IMR-90 (cell line): ENCODE measurements at regions not wholly inside any gene's neighbourhood (a gene's known extent, or its start where the extent isn't known, plus 50 kb on each side); places are given as distances from the start of the nearest gene placed in this dataset.

Source experiments
- ATAC-seq: fragments of 200-7000 bp; cut with Tn5 transposase; 2 replicates; pipeline ENCODE4 v1.9.1; 2020; ENCODE audit warnings: low read depth, mild to moderate bottlenecking, moderate library complexity
- BruUV-seq: library from RNA; stranded (reverse); fragments of 400-500 nt; replicated peaks from 2 replicates; lab custom pipeline; 2021; lab: Mats Ljungman, UMichigan
- CTCF ChIA-PET: fragments of 300-600 bp; formaldehyde crosslinking; extraction: SDS; loops from one replicate; lab custom pipeline; 2021; ENCODE audit warnings: antibody characterized with exemption; lab: Yijun Ruan, JAX
- POLR2A ChIA-PET: fragments of 300-600 bp; sonication (Branson Sonifier 250); formaldehyde crosslinking; loops from one replicate; lab custom pipeline; 2022; ENCODE audit warnings: antibody characterized with exemption; ENCODE audit not compliant: unreplicated experiment; lab: Charles Lee
- DNase-seq: peaks from one replicate; pipeline ENCODE4 v3.0.0; 2013
- H2AFZ ChIP-seq: replicated peaks from 2 replicates; pipeline ENCODE3; 2013; ENCODE audit warnings: low read length, mild to moderate bottlenecking; ENCODE audit not compliant: poor library complexity
- H2AK5ac ChIP-seq: 2 replicates; pipeline ENCODE4 v1.6.1; 2013; ENCODE audit warnings: low read depth, low read length, inconsistent platforms
- H2AK9ac ChIP-seq: replicated peaks from 2 replicates; pipeline ENCODE3; 2013; ENCODE audit warnings: mild to moderate bottlenecking, low read depth, low read length, moderate library complexity; ENCODE audit not compliant: poor library complexity
- H2BK120ac ChIP-seq: 2 replicates; pipeline ENCODE4 v1.6.1; 2013; ENCODE audit warnings: low read depth, low read length, inconsistent platforms
- H2BK15ac ChIP-seq: 3 replicates; pipeline ENCODE4 v1.6.1; 2013; ENCODE audit warnings: low read depth, low read length, inconsistent platforms
- H2BK20ac ChIP-seq: 2 replicates; pipeline ENCODE4 v1.6.1; 2013; ENCODE audit warnings: low read depth, mild to moderate bottlenecking, inconsistent platforms, low read length, moderate library complexity
- H2BK5ac ChIP-seq: 2 replicates; pipeline ENCODE4 v1.6.1; 2013; ENCODE audit warnings: mild to moderate bottlenecking, low read depth, low read length, inconsistent platforms; ENCODE audit not compliant: poor library complexity, severe bottlenecking
- H3K14ac ChIP-seq: replicated peaks from 2 replicates; pipeline ENCODE4 v1.6.1; 2013; ENCODE audit warnings: low read depth, low read length, inconsistent platforms
- H3K18ac ChIP-seq: 2 replicates; pipeline ENCODE4 v1.6.1; 2013; ENCODE audit warnings: low read depth, low read length, control low read depth
- H3K23ac ChIP-seq: 2 replicates; pipeline ENCODE4 v1.6.1; 2013; ENCODE audit warnings: low read depth, low read length, inconsistent platforms
- H3K27ac ChIP-seq: 2 replicates; pipeline ENCODE4 v1.5.1; 2013; ENCODE audit warnings: mild to moderate bottlenecking, control low read depth, low read length; ENCODE audit not compliant: insufficient read depth
- H3K27me3 ChIP-seq: 2 replicates; pipeline ENCODE4 v1.6.1; 2013; ENCODE audit warnings: low read length; ENCODE audit not compliant: control insufficient read depth, insufficient read depth
- H3K36me3 ChIP-seq: 2 replicates; pipeline ENCODE4 v1.6.1; 2013; ENCODE audit warnings: low read length, mixed read lengths; ENCODE audit not compliant: control insufficient read depth, insufficient read depth
- H3K4ac ChIP-seq: 2 replicates; pipeline ENCODE4 v1.6.1; 2013; ENCODE audit warnings: low read depth, low read length, inconsistent platforms
- H3K4me1 ChIP-seq: 2 replicates; pipeline ENCODE4 v1.6.1; 2013; ENCODE audit warnings: low read length, mixed read lengths; ENCODE audit not compliant: control insufficient read depth, insufficient read depth
- H3K4me2 ChIP-seq: 2 replicates; pipeline ENCODE4 v1.6.1; 2013; ENCODE audit warnings: low read depth, mild to moderate bottlenecking, control low read depth, low read length, moderate library complexity
- H3K4me3 ChIP-seq: 2 replicates; pipeline ENCODE4 v1.5.1; 2013; ENCODE audit warnings: low read depth, mild to moderate bottlenecking, control low read depth, low read length, moderate library complexity; ENCODE audit not compliant: insufficient read depth
- H3K56ac ChIP-seq: 2 replicates; pipeline ENCODE4 v1.6.1; 2013; ENCODE audit warnings: low read length, inconsistent platforms; ENCODE audit not compliant: insufficient read depth; ENCODE audit errors: extremely low read depth
- H3K79me1 ChIP-seq, 2 experiments: 2 replicates each; pipeline ENCODE4 v1.6.1; 2013; ENCODE audit warnings: low read length in 2 of 2, inconsistent platforms in 1 of 2, low read depth in 1 of 2
- H3K9ac ChIP-seq: 2 replicates; pipeline ENCODE4 v1.6.1; 2013; ENCODE audit warnings: low read depth, low read length, control low read depth
- H3K9me1 ChIP-seq: 2 replicates; pipeline ENCODE4 v1.6.1; 2013; ENCODE audit warnings: low read length, inconsistent platforms; ENCODE audit not compliant: insufficient read depth
- H3K9me3 ChIP-seq: 2 replicates; pipeline ENCODE4 v1.6.1; 2013; ENCODE audit warnings: low read length; ENCODE audit not compliant: control insufficient read depth, insufficient read depth
- H4K20me1 ChIP-seq: 2 replicates; pipeline ENCODE4 v1.6.1; 2013; ENCODE audit warnings: low read length, inconsistent platforms; ENCODE audit not compliant: insufficient read depth
- H4K5ac ChIP-seq: 2 replicates; pipeline ENCODE4 v1.6.1; 2013; ENCODE audit warnings: mild to moderate bottlenecking, low read depth, low read length, control low read depth
- H4K8ac ChIP-seq, 2 experiments: 2 replicates each; pipeline ENCODE4 v1.6.1; 2013; ENCODE audit warnings: low read depth in 2 of 2, low read length in 2 of 2, control low read depth in 1 of 2, inconsistent platforms in 1 of 2
- H4K91ac ChIP-seq: 2 replicates; pipeline ENCODE4 v1.6.1; 2013; ENCODE audit warnings: low read depth, low read length, inconsistent platforms; ENCODE audit not compliant: insufficient read depth
- BHLHE40 ChIP-seq: fragments of 150-350 bp; IDR thresholded peaks from 2 replicates; pipeline ENCODE4 v1.6.1; 2016; ENCODE audit warnings: mild to moderate bottlenecking, low read depth, low read length
- CEBPB ChIP-seq: IDR thresholded peaks from 2 replicates; pipeline ENCODE4 v1.6.1; 2012; ENCODE audit warnings: low read depth, low read length, improper control_type of control experiment
- CHD1 ChIP-seq: IDR thresholded peaks from 2 replicates; pipeline ENCODE4 v1.6.1; 2012; ENCODE audit warnings: low read depth, low read length, improper control_type of control experiment
- CTCF ChIP-seq: conservative IDR thresholded peaks from 2 replicates; pipeline ENCODE4 v1.5.1; 2012; ENCODE audit warnings: mild to moderate bottlenecking, low read depth, low read length, improper control_type of control experiment
- FOS ChIP-seq: fragments of 150-350 bp; IDR thresholded peaks from 2 replicates; pipeline ENCODE4 v1.6.1; 2016; ENCODE audit warnings: low read depth, low read length
- MAFK ChIP-seq: IDR thresholded peaks from 2 replicates; pipeline ENCODE4 v1.6.1; 2012; ENCODE audit warnings: low read depth, low read length, improper control_type of control experiment
- MAZ ChIP-seq: IDR thresholded peaks from 2 replicates; pipeline ENCODE4 v1.6.1; 2012; ENCODE audit warnings: low read depth, mild to moderate bottlenecking, low read length, improper control_type of control experiment, moderate library complexity, borderline replicate concordance
- MXI1 ChIP-seq: IDR thresholded peaks from 2 replicates; pipeline ENCODE4 v1.6.1; 2012; ENCODE audit warnings: low read depth, mild to moderate bottlenecking, low read length, moderate library complexity, borderline replicate concordance
- NFE2L2 ChIP-seq: fragments of 150-350 bp; IDR thresholded peaks from 2 replicates; pipeline ENCODE4 v1.6.1; 2016; ENCODE audit warnings: low read depth, mild to moderate bottlenecking, low read length
- POLR2A ChIP-seq: IDR thresholded peaks from 2 replicates; pipeline ENCODE4 v1.6.1; 2012; ENCODE audit warnings: mild to moderate bottlenecking, low read depth, low read length
- RAD21 ChIP-seq: IDR thresholded peaks from 2 replicates; pipeline ENCODE4 v1.6.1; 2012; ENCODE audit warnings: low read length, improper control_type of control experiment
- RCOR1 ChIP-seq: IDR thresholded peaks from 2 replicates; pipeline ENCODE4 v1.6.1; 2012; ENCODE audit warnings: mild to moderate bottlenecking, low read length, improper control_type of control experiment; ENCODE audit not compliant: insufficient replicate concordance
- RFX5 ChIP-seq: IDR thresholded peaks from 2 replicates; pipeline ENCODE4 v1.8.0; 2012; ENCODE audit warnings: low read depth, mild to moderate bottlenecking, low read length, moderate library complexity
- SMC3 ChIP-seq: fragments of 150-350 bp; IDR thresholded peaks from 2 replicates; pipeline ENCODE4 v1.6.1; 2016; ENCODE audit warnings: low read depth, mild to moderate bottlenecking, antibody characterized with exemption, low read length, moderate library complexity
- whole genome bisulfite sequencing, 2 experiments: methylation state at CpG; one replicate each; pipeline versions ENCODE4 v1.1.5 to v1.1.7; 2013; ENCODE audit warnings: missing lambda C conversion rate in 2 of 2; ENCODE audit not compliant: insufficient read length in 1 of 2; ENCODE audit errors: extremely low coverage in 2 of 2; 5-methylcytosine and 5-hydroxymethylcytosine counted together
- dilution Hi-C: fragments of 300-500 bp; cut with HindIII; formaldehyde crosslinking; loops from one replicate; pipeline ENCODE4 v1.14.3; 2018; ENCODE audit warnings: low sequenced_read_pairs; ENCODE audit not compliant: unreplicated experiment
- in situ Hi-C: fragments of 300-500 bp; cut with MboI; formaldehyde crosslinking; loops from 3 replicates; pipeline ENCODE4 v1.14.3; 2019; ENCODE audit warnings: low sequenced_read_pairs, inconsistent platforms, mixed read lengths
- intact Hi-C: fragments of 100-400 bp; cut with micrococcal nuclease; formaldehyde crosslinking; loops from 2 replicates; pipeline ENCODE4 v1.10.0; 2022
- TF ChIP-seq, protein P1 (sequence below): fragments of 150-350 bp; IDR thresholded peaks from 2 replicates; pipeline ENCODE4 v1.6.1; 2017; ENCODE audit warnings: mild to moderate bottlenecking, antibody characterized with exemption, low read length, low read depth
- TF ChIP-seq, protein P2 (sequence below): fragments of 150-350 bp; IDR thresholded peaks from 2 replicates; pipeline ENCODE4 v1.6.1; 2016; ENCODE audit warnings: low read depth, mild to moderate bottlenecking, low read length, moderate library complexity, borderline replicate concordance

- no TSS peak for BruUV-seq
These were observed 185.1 kb downstream of the FOXD2 start for GRCh38 chr1:47622776-47623556.

More at GRCh38 chr1:47622776-47623556, 185.1 kb downstream of the FOXD2 start:
- CTCF ChIA-PET: no interaction called here
- no peak for ATAC-seq
- Histone ChIP-seq H4K8ac (no peak overlapping the region), H3K9ac (no peak overlapping the region), H2AFZ (no peak overlapping the region), H4K91ac (no peak overlapping the region), H3K14ac (no peak overlapping the region), H3K18ac (no peak overlapping the region), H3K23ac (no peak overlapping the region), H3K36me3 (no peaks in the 10 kb centered on the region), H3K27ac (no peak overlapping the region), H2BK5ac (no peak overlapping the region), H3K4me2 (no peak overlapping the region), H2AK5ac (no peak overlapping the region), H2AK9ac (no peak overlapping the region), H3K56ac (no peak overlapping the region), H3K4me3 (no peak overlapping the region), H3K4me1 (no peaks in the 10 kb centered on the region), H3K27me3 (no peaks in the 10 kb centered on the region), H2BK20ac (no peak overlapping the region), H2BK15ac (no peak overlapping the region), H3K9me1 (no peaks in the 10 kb centered on the region), H4K5ac (no peak overlapping the region), H3K4ac (no peak overlapping the region), H4K20me1 (no peaks in the 10 kb centered on the region), H3K9me3 (no peaks in the 10 kb centered on the region), H2BK120ac (no peak overlapping the region), H3K79me1 (no peaks in the 10 kb centered on the region)
- no peak for DNase-seq
- no peak for TF ChIP-seq POLR2A
- TF ChIP-seq, protein P1, sequence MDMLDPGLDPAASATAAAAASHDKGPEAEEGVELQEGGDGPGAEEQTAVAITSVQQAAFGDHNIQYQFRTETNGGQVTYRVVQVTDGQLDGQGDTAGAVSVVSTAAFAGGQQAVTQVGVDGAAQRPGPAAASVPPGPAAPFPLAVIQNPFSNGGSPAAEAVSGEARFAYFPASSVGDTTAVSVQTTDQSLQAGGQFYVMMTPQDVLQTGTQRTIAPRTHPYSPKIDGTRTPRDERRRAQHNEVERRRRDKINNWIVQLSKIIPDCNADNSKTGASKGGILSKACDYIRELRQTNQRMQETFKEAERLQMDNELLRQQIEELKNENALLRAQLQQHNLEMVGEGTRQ: no peak
- no peak for TF ChIP-seq CHD1
- TF ChIP-seq SMC3: no peak
- TF ChIP-seq NFE2L2: no peak
- TF ChIP-seq RCOR1: no peak
- no peak for TF ChIP-seq CTCF
- TF ChIP-seq, protein P2, sequence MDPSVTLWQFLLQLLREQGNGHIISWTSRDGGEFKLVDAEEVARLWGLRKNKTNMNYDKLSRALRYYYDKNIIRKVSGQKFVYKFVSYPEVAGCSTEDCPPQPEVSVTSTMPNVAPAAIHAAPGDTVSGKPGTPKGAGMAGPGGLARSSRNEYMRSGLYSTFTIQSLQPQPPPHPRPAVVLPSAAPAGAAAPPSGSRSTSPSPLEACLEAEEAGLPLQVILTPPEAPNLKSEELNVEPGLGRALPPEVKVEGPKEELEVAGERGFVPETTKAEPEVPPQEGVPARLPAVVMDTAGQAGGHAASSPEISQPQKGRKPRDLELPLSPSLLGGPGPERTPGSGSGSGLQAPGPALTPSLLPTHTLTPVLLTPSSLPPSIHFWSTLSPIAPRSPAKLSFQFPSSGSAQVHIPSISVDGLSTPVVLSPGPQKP: no peak
- no peak for TF ChIP-seq MXI1
- TF ChIP-seq CEBPB: no peak
- TF ChIP-seq FOS: no peak
- no peak for TF ChIP-seq MAZ
- no peak for TF ChIP-seq MAFK
- no peak for TF ChIP-seq RAD21
- no peak for TF ChIP-seq BHLHE40
- TF ChIP-seq RFX5: no peak
- in situ Hi-C loops: no loop called here
- intact Hi-C loops: no loop called here
- WGBS, 2 experiments: 40% methylated on average over 1 of the region's 8 CpGs; no CpG with 5 or more reads in 1 of the 2 experiments
- POLR2A ChIA-PET: no interaction called here
- dilution Hi-C loops: no loop called here
